GM19324 (cell line): ENCODE measurements at regions not wholly inside any gene's neighbourhood (a gene's known extent, or its start where the extent isn't known, plus 50 kb on each side); places are given as distances from the start of the nearest gene placed in this dataset.

Experiments used
- ATAC-seq: cut with Tn5 transposase; IDR thresholded peaks from one replicate; pipeline ENCODE4 v1.9.1; 2021; ENCODE audit warnings: mild to moderate bottlenecking, moderate library complexity; ENCODE audit not compliant: unreplicated experiment, low FRiP score

DNA sequence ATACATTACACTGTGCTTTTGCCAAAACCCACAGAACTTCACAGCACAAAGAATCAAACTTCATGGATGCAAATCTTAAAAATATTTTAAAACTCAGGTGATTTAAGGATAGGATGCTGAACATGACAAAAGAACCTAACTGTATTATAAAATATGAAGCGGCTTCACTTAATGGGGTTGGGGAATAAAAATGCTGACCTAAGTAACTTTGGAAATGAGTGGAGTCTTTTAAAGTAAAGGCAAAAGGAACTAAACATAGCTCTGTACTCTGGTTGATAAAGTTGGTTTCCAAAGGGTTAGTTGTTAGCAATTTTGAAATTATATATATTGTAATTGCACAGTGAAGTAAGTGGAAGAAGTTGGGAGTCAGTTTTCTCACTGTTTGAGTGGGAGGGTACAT lies 111.5 kb upstream of the SYT1 start:
- no peak for ATAC-seq

- no peak for ATAC-seq
Observed at GRCh38 chr12:78756936-78757335, 107.6 kb upstream of the SYT1 start.

DNA sequence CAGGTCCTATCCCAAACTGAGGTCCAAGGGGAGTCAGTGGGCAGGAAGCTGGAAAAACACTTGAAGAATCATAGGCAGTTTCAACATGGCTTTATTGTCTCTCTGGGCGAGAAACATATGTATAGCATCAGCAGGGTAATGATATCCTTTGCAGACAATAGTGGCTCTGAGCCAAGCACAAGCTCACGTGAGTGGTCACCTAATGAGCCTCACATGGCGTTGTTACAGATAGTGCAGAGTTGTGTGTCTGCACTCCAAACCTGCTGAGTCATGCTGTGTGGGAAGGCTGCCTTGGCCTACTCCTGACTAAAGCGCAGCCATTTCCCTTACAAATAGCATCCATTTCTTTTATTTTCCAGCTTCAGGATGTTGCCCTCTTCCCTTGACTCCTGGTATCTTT lies 105.2 kb upstream of the SYT1 start:
- no peak for ATAC-seq

DNA sequence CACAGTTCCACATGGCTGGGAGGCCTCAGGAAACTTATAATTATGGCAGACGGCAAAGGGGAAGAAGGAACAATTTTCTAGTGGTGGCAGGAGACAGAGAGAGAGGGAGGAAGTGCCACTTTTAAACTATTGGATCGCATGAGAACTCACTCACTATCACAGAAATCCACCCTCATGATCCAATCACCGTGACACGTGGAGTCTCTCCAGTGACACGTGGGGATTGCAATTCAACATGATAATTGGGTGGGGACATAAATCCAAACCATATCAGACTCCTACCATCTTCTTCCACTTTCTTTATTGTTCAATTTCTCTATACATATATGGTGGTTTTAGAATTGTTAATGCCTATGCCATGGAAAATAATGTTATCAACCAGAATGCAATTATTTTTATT lies 103.7 kb upstream of the SYT1 start:
- ATAC-seq, result no peak

DNA sequence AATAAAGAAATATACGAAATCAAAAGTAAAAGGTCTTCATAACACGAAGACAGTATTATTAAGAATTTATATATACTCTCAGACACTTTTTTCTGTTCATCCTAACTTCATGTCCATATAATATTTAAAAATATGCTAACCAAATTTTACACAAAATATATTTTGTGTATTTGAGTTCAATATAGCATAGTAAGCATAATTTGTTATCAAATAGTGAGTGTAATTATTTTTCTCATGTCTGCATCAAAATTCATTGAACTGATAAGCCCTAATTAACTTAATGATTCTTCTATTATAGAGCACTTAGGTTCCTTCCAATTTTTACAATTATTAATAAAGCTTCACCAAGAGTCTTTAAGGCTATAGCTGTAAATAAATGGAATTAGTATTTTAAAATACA lies 99.7 kb upstream of the SYT1 start:
- no peak for ATAC-seq

GRCh38 chr12:78767264-78767981 lies 97.2 kb upstream of the SYT1 start:
- no peak for ATAC-seq

DNA sequence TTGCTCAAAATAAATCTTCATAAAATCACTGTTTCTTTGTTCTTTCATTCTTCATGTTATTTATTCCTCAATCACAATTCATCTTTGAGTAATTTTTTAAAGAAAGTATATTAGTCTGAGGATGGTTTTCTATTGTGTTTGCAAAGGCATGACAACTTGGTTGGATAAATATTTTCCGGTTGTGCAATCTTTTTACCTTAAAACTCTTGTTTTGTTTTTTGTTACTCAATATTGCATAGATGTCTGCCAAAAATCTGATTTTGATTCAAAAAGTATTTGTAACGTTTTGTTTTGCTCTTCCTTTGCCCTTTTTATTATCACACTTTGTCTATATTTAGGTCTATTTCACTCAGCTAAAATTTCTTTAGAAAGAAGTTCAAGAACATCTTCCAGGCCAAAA lies 86.2 kb upstream of the SYT1 start:
- no peak for ATAC-seq

- ATAC-seq, result no peak
Observed at GRCh38 chr12:78787576-78787975, 77.0 kb upstream of the SYT1 start.

DNA sequence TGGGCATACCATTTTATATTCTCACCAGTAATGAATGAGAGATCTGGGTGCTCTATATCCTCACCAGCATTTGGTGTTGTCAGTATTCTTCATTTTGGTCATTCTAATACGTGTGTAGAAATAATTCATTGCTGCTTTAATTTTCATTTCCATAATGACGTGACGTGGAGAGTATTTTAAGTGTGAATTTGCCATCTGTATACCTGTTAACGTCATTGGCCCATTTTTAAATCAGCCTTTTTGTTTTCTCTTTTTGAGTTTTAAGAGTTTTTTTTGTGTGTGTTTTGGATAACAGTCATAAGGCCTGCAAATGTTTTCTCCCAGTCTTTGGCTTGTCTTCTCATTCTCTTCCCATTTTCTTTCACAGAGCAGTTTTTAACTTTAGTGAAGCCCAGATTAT lies 74.4 kb upstream of the SYT1 start:
- ATAC-seq, result no peak

DNA sequence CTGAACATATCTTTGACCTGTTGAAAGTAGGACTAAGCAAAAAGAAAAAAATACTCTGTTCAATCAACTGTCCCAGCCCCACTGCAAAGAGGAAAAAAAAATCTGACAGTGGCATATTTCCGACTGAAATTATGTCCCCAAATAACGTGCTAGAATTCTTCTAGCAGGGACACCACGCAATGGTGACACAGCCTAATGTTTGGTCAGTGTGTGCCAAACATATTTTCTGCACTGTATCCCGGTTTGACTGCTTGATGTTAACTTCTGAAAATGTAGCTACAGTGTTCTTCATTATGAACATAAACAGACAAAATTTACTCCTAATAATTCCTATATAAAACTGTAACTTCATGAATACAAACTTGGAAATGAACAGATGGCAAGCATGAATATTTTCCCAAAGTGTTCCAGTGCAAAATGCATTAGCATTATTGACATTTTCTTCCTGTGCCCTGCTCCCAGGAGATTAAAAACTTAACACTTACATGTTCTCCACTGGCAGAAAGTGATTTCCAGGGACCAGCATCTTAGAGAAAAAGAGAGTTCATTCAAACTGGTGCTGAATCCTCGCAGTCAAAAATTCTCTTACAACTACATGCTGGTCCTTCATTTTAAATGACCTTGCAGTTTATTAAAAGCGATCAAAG lies 72.4 kb upstream of the SYT1 start:
- ATAC-seq, result no peak

DNA sequence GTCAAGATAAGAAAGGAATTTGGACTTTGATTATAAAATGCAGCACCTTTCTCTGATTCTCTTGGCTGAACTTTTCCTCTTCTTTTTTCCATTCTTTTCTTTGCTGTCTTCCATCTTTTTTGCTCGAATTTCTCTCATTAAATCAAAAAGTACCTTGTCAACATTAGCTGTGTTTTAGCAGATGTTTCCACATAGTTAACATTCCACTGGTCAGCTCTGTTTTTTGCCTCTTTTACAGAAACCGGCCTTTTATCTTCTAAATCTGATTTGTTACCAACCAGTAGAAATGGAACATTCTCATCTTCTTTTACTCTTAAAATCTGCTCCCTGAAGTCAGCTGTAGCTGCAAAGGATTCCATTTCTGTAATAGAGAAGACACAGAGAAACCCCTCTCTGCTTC lies 71.1 kb upstream of the SYT1 start:
- no peak for ATAC-seq

GRCh38 chr12:78793982-78794381 lies 70.6 kb upstream of the SYT1 start:
- no peak for ATAC-seq

DNA sequence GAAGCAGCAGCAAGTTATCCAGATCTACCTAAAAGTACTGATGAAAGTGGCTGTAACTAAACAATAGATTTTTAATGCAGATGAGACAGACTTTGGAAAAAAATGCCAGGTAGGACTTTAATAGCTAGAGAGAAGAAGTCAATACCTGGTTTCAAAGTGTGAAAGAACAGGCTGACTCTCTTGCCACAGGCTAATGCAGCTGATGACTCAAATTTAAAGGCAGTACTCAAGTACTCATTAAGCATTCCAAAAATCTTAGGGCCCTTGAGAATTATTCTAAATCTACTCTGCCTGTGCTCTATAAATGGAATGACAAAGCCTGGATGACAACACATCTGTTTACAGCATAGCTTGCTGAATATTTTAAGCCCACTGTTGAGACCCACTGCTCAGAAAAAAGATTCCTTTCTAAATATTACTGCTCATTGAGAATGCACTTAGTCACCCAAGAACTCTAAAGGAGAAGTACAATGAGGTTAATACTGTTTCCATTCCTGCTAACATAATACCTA lies 68.6 kb upstream of the SYT1 start:
- ATAC-seq, result no peak

DNA sequence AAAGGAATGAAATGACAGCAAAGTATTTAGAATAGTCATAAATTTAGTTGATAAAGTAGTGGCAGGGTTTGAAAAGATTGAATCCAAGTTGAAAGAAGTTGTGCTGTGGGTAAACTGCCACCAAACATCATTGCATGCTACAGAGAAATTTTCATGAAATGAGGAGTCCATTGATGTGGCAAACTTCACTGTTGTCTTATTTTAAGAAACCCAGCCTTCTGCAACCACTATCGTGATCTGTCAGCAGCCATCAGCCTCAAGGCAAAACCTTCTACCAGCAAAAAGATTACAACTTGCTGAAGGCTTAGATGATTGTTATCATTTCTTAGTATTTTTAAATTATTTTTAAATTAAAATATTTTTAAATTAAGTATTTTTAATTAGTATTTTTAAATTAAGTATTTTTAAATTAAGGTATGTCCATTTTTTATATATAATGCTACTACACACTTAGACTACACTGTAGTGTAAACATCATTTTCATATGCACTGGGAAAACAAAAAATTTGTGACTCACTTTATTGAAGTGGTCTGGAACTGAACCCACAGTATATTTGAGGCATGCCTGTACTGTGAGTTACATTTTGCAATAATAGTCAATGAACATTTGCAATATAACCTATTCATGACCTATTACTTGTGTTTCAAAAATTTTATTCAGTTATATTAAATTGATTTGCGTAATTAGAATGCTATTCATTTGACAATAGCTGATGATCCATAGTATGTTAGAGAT lies 67.2 kb upstream of the SYT1 start:
- ATAC-seq, result no peak

GRCh38 chr12:78799649-78800048 lies 64.9 kb upstream of the SYT1 start:
- ATAC-seq, result no peak

DNA sequence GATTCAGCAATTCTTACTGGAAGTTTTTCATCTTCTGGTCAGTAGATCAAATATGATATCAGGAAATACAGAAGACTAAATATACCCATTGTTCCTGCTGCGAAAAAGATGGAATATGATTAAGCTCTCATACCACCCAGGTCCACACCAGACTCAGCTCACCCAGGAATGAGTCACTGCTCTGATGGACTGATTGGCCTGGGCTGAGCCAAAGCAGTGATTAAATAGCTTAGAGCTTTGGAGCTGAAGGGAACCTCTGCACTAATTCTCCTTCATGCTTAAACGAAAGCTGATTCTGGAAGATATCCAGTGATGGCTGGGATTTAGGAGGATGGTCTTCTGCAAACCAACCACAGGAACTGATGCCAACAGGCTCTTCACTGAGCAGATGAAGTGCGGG lies 62.0 kb upstream of the SYT1 start:
- ATAC-seq, result no peak

GRCh38 chr12:78804262-78804661 lies 60.3 kb upstream of the SYT1 start:
- ATAC-seq, result no peak
